ENCODE measurements at regions not wholly inside any gene's neighbourhood (a gene's known extent, or its start where the extent isn't known, plus 50 kb on each side); places are given as distances from the start of the nearest gene placed in this dataset.

DNA sequence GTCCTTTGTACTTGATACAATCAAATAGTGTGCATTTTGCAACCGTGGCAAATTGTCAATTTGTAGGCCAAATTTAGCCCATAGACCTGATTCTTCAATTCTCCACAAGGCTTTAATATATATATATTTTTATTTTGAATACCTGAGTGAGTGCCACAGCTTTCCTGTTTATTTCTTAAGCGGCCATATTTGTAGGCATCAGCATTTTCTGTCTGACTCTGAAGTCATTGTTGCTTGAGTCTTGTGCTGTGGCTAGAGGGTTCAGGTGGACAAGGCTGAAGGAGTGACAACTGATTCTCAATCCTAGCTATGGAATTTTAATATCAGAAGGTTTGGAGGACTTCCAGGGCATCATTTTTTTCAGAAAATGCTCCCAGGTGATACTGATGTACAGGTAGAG lies 75.6 kb upstream of the NAALADL2 start:
- TF ChIP-seq SUZ12 (IDR thresholded peaks at IDR 0.05; ENCODE audit: extremely low read depth, insufficient read depth, insufficient read length) (no peak), YY1 (IDR thresholded peaks at IDR 0.05; ENCODE audit: insufficient read depth, insufficient read length) (no peak), ZNF274 (IDR thresholded peaks at IDR 0.05; ENCODE audit: low read depth, low read length) (no peak)

Data from NT2/D1 (cell line).